GM12875 (cell line): ENCODE measurements at regions not wholly inside any gene's neighbourhood (a gene's known extent, or its start where the extent isn't known, plus 50 kb on each side); places are given as distances from the start of the nearest gene placed in this dataset.

ENCODE experiments used
- H3K4me3 ChIP-seq: one replicate; pipeline ENCODE4 v1.5.1; 2011; ENCODE audit warnings: low read depth, low read length, control low read depth
- TF ChIP-seq, protein P1 (sequence below): IDR thresholded peaks from 2 replicates; pipeline ENCODE4 v1.5.1; 2011; ENCODE audit warnings: low read depth, mild to moderate bottlenecking, control low read depth, inconsistent platforms, low read length, moderate library complexity, borderline replicate concordance; ENCODE audit not compliant: insufficient read depth

- no peak overlapping the region for H3K4me3 ChIP-seq
- TF ChIP-seq, protein P1, sequence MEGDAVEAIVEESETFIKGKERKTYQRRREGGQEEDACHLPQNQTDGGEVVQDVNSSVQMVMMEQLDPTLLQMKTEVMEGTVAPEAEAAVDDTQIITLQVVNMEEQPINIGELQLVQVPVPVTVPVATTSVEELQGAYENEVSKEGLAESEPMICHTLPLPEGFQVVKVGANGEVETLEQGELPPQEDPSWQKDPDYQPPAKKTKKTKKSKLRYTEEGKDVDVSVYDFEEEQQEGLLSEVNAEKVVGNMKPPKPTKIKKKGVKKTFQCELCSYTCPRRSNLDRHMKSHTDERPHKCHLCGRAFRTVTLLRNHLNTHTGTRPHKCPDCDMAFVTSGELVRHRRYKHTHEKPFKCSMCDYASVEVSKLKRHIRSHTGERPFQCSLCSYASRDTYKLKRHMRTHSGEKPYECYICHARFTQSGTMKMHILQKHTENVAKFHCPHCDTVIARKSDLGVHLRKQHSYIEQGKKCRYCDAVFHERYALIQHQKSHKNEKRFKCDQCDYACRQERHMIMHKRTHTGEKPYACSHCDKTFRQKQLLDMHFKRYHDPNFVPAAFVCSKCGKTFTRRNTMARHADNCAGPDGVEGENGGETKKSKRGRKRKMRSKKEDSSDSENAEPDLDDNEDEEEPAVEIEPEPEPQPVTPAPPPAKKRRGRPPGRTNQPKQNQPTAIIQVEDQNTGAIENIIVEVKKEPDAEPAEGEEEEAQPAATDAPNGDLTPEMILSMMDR: no peak
These were observed 163.0 kb upstream of the LYPLAL1 start for GRCh38 chr1:219010720-219011119.

GRCh38 chr1:219020386-219020785, 153.3 kb upstream of the LYPLAL1 start:
- H3K4me3 ChIP-seq: no peak overlapping the region
- TF ChIP-seq, protein P1: no peak

GRCh38 chr1:219020846-219021245, 152.8 kb upstream of the LYPLAL1 start:
- H3K4me3 ChIP-seq: no peak overlapping the region
- TF ChIP-seq, protein P1: no peak

DNA sequence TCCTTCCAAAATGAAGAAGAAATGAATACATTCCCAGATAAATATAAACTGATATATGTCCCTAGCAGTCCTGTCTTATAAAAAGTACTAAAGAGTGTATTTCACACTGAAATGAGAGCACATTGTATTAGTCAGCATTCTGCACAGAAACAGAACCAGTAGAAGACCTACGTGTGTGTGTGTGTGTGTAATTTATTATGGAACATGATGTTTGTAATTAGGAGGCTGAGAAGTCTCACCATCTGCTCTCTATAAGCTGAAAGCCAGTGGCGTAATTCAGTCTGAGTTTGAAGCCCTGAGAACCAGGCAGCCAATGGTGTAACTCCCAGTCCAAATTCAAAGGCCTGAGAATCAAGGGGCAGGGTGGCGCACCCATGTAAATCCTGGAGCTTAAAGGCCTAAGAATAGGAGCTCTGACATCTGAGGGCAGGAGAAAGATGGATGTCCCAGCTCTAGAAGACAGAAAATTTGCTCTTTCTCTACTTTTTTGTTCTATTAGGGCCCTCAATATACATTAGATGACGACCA, 146.5 kb upstream of the LYPLAL1 start:
- TF ChIP-seq, protein P1: no peak
- no peak overlapping the region for H3K4me3 ChIP-seq

GRCh38 chr1:219031809-219032208, 141.9 kb upstream of the LYPLAL1 start:
- H3K4me3 ChIP-seq: no peak overlapping the region
- TF ChIP-seq, protein P1: no peak

- H3K4me3 ChIP-seq: no peak overlapping the region
- TF ChIP-seq, protein P1: no peak
These were observed 135.3 kb upstream of the LYPLAL1 start for GRCh38 chr1:219038398-219038797.

DNA sequence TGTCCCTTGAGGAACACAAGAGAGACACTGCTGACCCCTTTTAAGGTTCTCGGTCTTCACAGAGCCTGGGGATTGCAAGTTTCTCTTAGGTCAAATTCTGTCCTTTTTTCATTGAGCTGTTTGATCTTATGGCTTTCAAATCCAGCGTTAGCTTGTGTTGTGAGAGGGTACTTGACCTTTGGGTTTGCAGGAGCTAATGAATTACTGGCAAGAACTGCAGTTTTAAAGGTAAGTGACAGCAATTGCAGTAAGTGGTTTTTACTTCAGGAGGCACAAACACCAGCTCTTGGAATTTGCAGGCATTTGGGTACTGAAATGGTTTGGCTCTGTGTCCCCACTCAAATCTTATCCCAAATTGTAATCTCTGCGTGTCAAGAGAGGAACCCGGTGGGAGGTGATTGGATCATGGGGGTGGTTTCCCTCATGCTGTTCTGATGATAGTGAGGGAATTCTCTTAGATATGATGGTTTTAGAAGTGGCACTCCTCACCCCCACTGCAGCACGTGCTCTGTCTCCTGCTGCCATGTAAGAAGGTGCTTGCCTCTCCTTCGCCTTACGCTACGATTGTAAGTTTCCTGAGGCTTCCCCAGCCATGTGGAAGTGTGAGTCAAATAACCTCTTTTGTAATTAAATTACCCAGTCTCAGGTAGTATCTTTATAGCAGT, 134.5 kb upstream of the LYPLAL1 start:
- H3K4me3 ChIP-seq: no peak overlapping the region
- TF ChIP-seq, protein P1: no peak
